Ovary (tissue), 7 donors: ENCODE measurements at regions not wholly inside any gene's neighbourhood (a gene's known extent, or its start where the extent isn't known, plus 50 kb on each side); places are given as distances from the start of the nearest gene placed in this dataset.

Experiments
- DNase-seq, 5 donors: peaks; one replicate each; pipeline ENCODE4 v3.0.0-alpha.2; 2019 to 2020
- H3K27ac ChIP-seq, 2 donors: fragments of 200-600 bp; one replicate each; pipeline versions ENCODE4 v1.5.1 to v1.8.0; 2019 to 2022
- H3K27me3 ChIP-seq: fragments of 200-600 bp; one replicate; pipeline ENCODE4 v1.8.0; 2022
- H3K36me3 ChIP-seq: fragments of 200-600 bp; sonication (generic); one replicate; pipeline ENCODE4 v1.5.1; 2019
- H3K4me1 ChIP-seq: one replicate; pipeline ENCODE4 v1.8.1; 2013; ENCODE audit warnings: mild to moderate bottlenecking, moderate library complexity; ENCODE audit not compliant: insufficient read depth
- H3K4me3 ChIP-seq: fragments of 200-600 bp; sonication (generic); one replicate; pipeline ENCODE4 v1.5.1; 2017
- H3K9me3 ChIP-seq, 2 donors: fragments of 200-600 bp in 1 of 2; sonication (generic) in 1 of 2; one replicate each; pipeline versions ENCODE4 v1.5.1 to v1.8.1; 2013 to 2019; ENCODE audit warnings: mild to moderate bottlenecking in 1 of 2, moderate library complexity in 1 of 2
- EP300 ChIP-seq: sonication (generic); formaldehyde crosslinking; IDR thresholded peaks from one replicate; pipeline ENCODE4 v1.6.1; 2017; ENCODE audit warnings: antibody characterized with exemption
- POLR2A ChIP-seq: fragments of 450-650 bp; IDR thresholded peaks from one replicate; pipeline ENCODE4 v1.6.1; 2017; ENCODE audit warnings: antibody characterized with exemption, mild to moderate bottlenecking, moderate library complexity
- WGBS, 3 donors: extraction: QIAGEN DNeasy Blood & Tissue Kit in 1 of 3; methylation state at CpG; one replicate each; pipeline versions ENCODE4 v1.1.5 to v1.1.7; 2013 to 2017; 5-methylcytosine and 5-hydroxymethylcytosine counted together
- intact Hi-C, 4 donors: fragments of 100-400 bp; cut with DNase I; formaldehyde crosslinking; loops; one replicate each; pipeline versions ENCODE4 v1.11.0 to v1.15.1; 2022 to 2023
- TF ChIP-seq, protein P1 (sequence below), 3 donors: fragments of 450-650 bp in 2 of 3; fragments of 200-600 bp in 1 of 3; IDR thresholded peaks; one replicate each; pipeline versions ENCODE4 v1.5.1 to v1.8.0; 2016 to 2022; ENCODE audit warnings: antibody characterized with exemption in 3 of 3, mild to moderate bottlenecking in 1 of 3
- donor health status: DM: no; HTN: no; CAD: no; lungs with moderate emphysema.
- donor health status: DM: no; HTN: no; CAD: no.
- donor health status: Bipolar disorder and iron deficiency.
- donor health status: DM: no; HTN: no; CAD: no.
- donor health status: DM: yes; HTN: yes; CAD: no.

DNA sequence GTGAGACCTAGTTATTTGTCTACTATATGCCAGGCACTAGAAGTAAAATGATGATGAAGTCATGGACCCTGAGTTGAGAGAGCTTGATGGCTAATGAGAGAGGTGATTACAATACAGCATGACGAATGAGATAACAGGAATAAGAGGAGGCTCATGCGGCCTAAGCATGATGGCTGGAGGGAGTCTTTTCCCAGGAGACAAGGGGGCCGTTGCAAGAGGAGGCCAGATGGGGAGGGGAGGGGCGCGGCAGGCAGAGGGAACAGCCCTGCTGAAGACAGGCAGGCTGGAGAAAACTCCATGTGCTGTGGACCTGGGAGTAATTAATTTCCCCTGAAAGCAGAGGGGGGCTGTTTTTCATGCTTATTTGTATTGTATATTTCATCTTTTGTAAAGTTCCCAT lies 144.7 kb upstream of the RFLNA start:
- TF ChIP-seq EP300: no peak
- no peaks in the 10 kb centered on the region for H3K27me3 ChIP-seq
- no peak overlapping the region for H3K4me3 ChIP-seq
- H3K36me3 ChIP-seq: no peaks in the 10 kb centered on the region
- intact Hi-C loops: no loop called here
- H3K4me1 ChIP-seq: no peaks in the 10 kb centered on the region
- H3K9me3 ChIP-seq: no peaks in the 10 kb centered on the region
- no peak overlapping the region for H3K27ac ChIP-seq
- 60 to 64% (median 62%) methylated on average over 5 of the region's 5 CpGs for WGBS, 3 donors
- DNase-seq: no peak

DNA sequence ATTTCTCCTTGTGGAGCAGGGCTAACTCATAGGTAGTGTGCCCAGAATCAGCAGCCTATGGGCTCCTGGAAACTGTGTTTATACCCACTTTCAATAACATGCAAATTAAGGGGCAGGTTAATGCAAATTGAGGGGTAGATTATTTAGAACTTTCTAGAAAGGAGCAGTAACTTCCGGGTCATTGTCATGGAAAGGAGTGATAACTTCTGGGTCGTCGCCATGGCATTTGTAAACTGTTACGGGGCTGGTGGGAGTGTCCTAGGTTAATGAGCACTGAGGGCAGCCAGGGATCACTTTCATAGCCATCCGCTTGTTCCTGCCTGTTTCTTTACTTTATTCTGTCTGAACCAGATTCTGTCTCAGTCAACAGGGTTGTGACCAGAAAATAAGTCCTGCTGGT lies 143.3 kb upstream of the RFLNA start:
- H3K4me3 ChIP-seq: no peak overlapping the region
- no peak overlapping the region for H3K27ac ChIP-seq
- WGBS, 3 donors: 73 to 94% (median 82%) methylated on average over 5 of the region's 5 CpGs
- DNase-seq: no peak
- no peaks in the 10 kb centered on the region for H3K4me1 ChIP-seq
- H3K36me3 ChIP-seq: no peaks in the 10 kb centered on the region
- no peaks in the 10 kb centered on the region for H3K27me3 ChIP-seq
- intact Hi-C loops: no loop called here
- TF ChIP-seq EP300 (no peak), POLR2A (no peak)
- TF ChIP-seq, protein P1, sequence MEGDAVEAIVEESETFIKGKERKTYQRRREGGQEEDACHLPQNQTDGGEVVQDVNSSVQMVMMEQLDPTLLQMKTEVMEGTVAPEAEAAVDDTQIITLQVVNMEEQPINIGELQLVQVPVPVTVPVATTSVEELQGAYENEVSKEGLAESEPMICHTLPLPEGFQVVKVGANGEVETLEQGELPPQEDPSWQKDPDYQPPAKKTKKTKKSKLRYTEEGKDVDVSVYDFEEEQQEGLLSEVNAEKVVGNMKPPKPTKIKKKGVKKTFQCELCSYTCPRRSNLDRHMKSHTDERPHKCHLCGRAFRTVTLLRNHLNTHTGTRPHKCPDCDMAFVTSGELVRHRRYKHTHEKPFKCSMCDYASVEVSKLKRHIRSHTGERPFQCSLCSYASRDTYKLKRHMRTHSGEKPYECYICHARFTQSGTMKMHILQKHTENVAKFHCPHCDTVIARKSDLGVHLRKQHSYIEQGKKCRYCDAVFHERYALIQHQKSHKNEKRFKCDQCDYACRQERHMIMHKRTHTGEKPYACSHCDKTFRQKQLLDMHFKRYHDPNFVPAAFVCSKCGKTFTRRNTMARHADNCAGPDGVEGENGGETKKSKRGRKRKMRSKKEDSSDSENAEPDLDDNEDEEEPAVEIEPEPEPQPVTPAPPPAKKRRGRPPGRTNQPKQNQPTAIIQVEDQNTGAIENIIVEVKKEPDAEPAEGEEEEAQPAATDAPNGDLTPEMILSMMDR (IDR thresholded peaks at IDR 0.05): no peak
- H3K9me3 ChIP-seq: no peaks in the 10 kb centered on the region

DNA sequence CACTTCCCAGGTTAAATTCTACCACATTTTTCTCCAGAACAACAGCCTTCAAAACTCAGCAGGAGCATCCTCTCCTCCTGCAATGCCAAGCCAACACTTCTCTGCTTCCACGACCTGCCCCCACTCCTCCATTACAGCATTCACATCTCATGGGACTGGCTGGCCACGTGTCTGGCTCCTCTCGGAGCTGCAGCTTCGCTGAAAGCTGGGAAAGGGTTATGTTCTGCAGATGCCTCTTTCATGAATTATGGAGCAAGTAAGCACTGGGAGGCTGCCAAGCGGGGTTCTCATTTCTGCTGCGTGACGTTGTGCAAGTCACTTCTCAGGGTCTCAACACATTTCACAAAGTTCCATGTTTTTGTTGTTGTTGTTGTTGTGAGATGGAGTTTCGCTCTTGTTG lies 142.2 kb upstream of the RFLNA start:
- Histone ChIP-seq H3K36me3 (no peaks in the 10 kb centered on the region), H3K9me3 (no peaks in the 10 kb centered on the region), H3K27ac (no peak overlapping the region), H3K4me3 (no peak overlapping the region), H3K4me1 (no peaks in the 10 kb centered on the region), H3K27me3 (no peaks in the 10 kb centered on the region)
- intact Hi-C loops: no loop called here
- no peak for DNase-seq
- WGBS, 3 donors: 65 to 80% (median 78%) methylated on average over 8 of the region's 8 CpGs
- TF ChIP-seq, protein P1 (IDR thresholded peaks at IDR 0.05): no peak
- TF ChIP-seq POLR2A (no peak), EP300 (no peak)

DNA sequence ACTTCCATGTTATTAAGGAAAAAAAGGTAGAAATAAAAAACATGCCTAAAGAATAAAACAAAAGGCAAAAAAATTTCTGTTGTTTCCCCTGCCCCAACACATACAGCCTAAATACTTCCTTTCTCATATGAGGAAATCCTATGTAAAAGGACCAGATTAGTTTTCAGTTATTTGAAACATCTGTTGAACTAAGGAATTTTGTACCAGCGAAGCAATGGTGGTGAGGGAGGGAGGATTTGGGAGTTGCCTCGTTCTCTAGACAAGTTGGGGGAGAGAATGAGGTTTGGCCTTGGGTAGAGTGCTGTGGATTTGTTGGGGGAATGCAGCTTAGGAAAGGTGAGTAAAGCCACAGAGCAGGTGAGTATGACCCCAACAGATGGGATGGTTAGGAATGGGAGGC lies 141.5 kb upstream of the RFLNA start:
- 36 to 49% (median 41%) methylated on average over 2 of the region's 2 CpGs for WGBS, 3 donors

DNA sequence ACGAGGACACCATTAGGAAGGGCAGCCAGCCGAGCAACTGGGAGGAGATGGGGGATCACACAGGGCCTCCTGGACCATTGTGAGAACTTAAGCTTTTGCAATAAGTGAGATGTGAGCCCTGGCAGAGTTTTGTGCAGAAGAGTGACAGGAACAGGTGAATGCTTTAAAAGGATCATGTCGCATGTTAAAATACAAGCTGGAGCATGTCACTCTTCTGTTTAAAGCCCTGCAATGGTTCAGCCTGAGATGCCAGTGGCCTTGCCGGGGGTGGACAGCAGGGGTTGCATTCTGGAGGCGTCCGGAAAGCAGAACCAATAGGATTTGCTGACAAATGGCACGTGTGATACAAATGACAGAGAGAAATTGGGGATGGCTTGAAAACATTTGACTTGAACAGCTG lies 137.5 kb upstream of the RFLNA start:
- no peaks in the 10 kb centered on the region for H3K27me3 ChIP-seq
- 88 to 92% (median 91%) methylated on average over 7 of the region's 7 CpGs for WGBS, 3 donors
- no peaks in the 10 kb centered on the region for H3K9me3 ChIP-seq
- no peak overlapping the region for H3K4me3 ChIP-seq
- TF ChIP-seq, protein P1 (IDR thresholded peaks at IDR 0.05): no peak
- no peak for TF ChIP-seq EP300
- no peak for DNase-seq
- no peaks in the 10 kb centered on the region for H3K36me3 ChIP-seq
- H3K4me1 ChIP-seq: peaks cover 10% of the 10 kb centered on the region
- no peak overlapping the region for H3K27ac ChIP-seq
- intact Hi-C loops: no loop called here

More for the DNA sequence above, 141.5 kb upstream of the RFLNA start:
- H3K36me3 ChIP-seq: no peaks in the 10 kb centered on the region
- intact Hi-C loops: no loop called here
- no peak overlapping the region for H3K27ac ChIP-seq
- no peaks in the 10 kb centered on the region for H3K9me3 ChIP-seq
- TF ChIP-seq EP300: no peak
- TF ChIP-seq, protein P1 (IDR thresholded peaks at IDR 0.05): no peak
- TF ChIP-seq POLR2A: no peak
- no peaks in the 10 kb centered on the region for H3K4me1 ChIP-seq
- H3K27me3 ChIP-seq: no peaks in the 10 kb centered on the region
- H3K4me3 ChIP-seq: no peak overlapping the region
- no peak for DNase-seq
